NCI-H460 (cell line): ENCODE measurements at regions not wholly inside any gene's neighbourhood (a gene's known extent, or its start where the extent isn't known, plus 50 kb on each side); places are given as distances from the start of the nearest gene placed in this dataset.
"Not testable (repeated sequence)": the region's sequence is repeated elsewhere in the genome, so short reads cannot be mapped to it uniquely, and the experiment has no call there.

Experiments used
- DNase-seq: peaks from one replicate; pipeline ENCODE4 v3.0.0-alpha.2; 2016; ENCODE audit warnings: low read depth; ENCODE audit errors: extremely low read depth

- no peak for DNase-seq
These were observed 162.2 kb upstream of the GIMD1 start for GRCh38 chr4:106530821-106531220.

- DNase-seq = no peak
These were observed 161.4 kb upstream of the GIMD1 start for GRCh38 chr4:106530024-106530361.

DNA sequence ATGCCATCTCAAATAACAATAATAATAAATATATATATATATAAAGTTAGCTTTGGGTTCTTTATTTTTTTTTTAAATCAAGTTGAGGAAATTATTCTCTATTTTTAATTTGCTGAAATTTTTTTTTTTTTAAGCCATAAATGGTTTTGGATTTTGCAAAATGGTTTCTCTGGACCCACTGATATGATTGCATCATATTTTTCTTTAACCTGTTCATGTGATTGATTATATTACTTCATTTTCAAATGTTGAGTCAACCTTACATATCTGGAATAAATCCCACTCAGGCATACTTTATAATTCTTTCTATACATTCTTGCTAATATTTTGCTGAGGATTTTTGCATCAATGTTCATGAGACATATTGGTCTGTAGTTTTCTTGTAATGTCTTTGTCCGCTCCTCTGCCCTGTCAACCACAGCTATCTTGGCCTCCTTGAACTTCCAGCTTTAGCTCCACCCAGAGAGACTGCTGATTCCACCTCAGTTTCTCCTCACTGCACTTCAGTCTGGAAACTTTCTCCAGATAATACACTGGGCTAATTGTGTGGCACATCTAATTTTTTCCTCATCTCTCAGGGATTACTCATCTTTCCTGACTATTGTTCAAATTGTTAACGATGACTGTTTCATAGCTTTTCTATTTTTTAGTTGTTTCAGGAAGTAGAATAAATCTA lies 160.9 kb upstream of the GIMD1 start:
- no peak for DNase-seq

- DNase-seq = no peak
These were observed 158.7 kb upstream of the GIMD1 start for GRCh38 chr4:106527316-106527715.

- not testable (repeated sequence) for DNase-seq
These were observed 156.8 kb upstream of the GIMD1 start for GRCh38 chr4:106525425-106525824.

- DNase-seq = not testable (repeated sequence)
These were observed 156.2 kb upstream of the GIMD1 start for GRCh38 chr4:106524772-106525171.

GRCh38 chr4:106522839-106523238 lies 154.3 kb upstream of the GIMD1 start:
- DNase-seq = peak; percentile 4

GRCh38 chr4:106512706-106513105 lies 144.1 kb upstream of the GIMD1 start:
- no peak for DNase-seq

- no peak for DNase-seq
These were observed 138.9 kb upstream of the GIMD1 start for GRCh38 chr4:106507440-106507839.

DNA sequence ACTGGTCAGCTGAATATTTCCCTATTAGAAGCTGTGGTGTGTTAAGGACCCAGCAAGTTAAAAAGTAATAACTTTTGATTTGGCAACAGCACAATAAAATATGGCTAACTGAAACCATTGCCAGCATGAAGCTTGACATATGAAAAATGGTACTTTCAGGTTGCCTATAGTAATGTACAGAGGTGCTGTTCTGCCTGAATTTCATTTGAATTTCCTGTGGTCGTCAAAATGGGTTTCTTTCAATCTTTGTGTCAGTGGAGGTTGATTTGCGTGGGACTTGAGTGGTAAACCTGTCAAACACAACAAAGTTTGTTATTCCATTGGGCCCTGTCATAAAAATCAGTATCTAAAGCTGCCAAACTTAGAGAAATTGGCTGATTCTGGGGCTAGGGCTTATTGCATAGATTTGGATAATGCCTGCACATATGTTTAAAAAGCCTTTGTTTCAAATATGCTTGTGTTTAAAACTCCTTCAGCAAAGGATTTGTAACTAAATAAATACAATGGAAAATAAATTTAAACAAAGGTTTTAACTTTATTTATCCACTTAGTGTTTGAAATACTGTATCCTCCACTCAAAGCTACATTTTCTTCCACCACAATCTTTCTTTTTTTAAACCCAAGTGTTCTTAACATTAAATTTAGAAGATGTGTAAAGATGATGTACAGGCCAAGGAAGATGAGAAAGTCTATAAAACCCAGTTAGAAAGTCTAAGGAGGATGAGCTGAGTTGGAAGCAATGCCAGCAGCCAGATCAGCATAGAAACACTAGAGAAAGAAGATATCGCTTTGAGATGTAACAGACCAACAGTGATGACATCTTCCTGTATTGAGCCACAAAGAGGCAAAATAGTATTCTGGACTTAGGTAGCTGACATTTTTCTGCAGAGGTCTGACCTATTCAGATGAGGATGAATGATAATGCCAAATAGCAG lies 134.8 kb upstream of the GIMD1 start:
- DNase-seq = no peak

DNA sequence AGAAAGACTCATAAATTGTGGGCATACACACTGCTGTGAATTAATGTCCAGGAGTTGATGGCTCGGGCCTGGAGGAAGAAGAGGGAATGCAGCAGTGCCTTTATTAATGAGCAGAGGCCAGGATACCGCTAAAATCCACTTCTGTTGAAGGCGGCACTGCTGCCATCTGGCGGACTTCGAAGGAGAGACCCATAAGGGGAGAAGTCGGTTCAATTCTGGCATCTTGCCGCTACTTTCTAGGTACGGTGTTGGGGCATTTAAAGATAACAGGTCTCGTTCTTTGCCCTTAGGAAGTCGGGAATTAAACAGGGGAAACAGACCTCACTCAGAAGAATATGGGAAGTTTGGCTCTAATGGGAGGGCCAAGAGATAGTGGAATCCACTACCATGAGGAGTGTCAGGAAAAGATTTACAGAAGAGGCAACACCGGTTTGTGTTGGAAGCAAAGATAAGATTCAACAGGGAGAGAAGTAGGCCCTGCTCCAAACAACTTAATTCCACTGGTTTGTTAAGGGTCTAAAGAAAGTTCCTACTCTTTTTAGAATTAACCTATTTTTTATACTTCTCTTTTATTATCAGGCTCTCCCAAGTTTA lies 133.6 kb upstream of the GIMD1 start:
- peak; percentile 46 for DNase-seq

DNA sequence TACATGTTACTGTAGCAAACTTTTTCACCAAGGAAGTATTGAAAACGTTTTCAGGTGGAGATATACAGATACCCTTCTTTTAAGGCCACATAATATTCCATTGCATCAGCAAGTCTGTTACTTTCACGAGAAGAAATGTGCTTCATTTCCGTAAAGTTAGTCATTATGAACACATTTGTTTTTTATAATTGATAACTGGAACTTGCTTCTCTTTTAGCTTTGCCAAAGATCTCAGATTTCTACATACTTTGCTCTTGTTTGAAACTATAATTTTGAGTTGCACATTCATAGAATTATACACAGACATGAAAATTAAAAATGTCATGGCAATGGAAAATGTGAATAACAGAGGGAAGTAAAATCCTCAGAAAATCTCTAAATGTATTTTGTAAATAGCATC lies 128.7 kb upstream of the GIMD1 start:
- no peak for DNase-seq

- no peak for DNase-seq
These were observed 127.5 kb upstream of the GIMD1 start for GRCh38 chr4:106496061-106496460.

GRCh38 chr4:106495476-106495875 lies 126.9 kb upstream of the GIMD1 start:
- DNase-seq = no peak

- DNase-seq = no peak
These were observed 125.5 kb upstream of the GIMD1 start for GRCh38 chr4:106494066-106494465.

DNA sequence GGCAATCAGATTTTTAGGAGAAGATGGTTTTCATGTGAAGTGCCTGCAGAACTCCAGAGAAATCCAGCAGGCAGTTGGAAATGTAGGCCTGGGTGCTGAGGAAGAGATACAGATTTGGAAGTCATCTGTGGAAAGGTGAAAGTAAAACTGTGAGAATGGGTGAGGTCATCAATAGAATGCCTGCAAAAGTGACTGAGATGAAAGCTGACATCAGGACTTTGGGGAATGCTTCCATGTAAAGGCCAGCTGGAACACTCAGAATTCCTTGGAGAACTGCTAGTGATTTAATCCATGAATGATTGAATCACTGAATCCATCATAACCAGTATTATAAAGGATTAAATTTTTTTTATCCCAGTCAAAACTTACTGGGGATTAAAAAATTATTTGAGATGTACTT lies 124.5 kb upstream of the GIMD1 start:
- no peak for DNase-seq

DNA sequence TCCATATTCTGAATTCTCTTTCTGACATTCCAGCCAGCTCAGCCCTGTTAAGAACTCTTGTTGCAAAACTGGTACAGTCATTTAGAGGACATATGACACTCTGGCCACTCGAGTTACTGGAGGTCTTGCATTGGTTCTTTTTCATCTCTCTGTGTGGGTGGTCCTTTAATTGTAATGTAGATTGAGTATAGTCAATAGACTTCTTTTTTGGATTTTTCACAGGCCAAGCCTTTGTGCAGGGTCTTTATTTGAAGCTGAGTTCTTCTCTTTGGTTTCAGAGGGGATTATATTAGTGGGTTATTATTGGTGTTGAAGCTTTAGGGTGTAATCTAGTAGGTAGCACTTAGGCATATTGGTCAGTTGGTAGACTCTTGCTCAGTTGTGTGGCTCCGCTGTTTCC lies 118.0 kb upstream of the GIMD1 start:
- no peak for DNase-seq

DNA sequence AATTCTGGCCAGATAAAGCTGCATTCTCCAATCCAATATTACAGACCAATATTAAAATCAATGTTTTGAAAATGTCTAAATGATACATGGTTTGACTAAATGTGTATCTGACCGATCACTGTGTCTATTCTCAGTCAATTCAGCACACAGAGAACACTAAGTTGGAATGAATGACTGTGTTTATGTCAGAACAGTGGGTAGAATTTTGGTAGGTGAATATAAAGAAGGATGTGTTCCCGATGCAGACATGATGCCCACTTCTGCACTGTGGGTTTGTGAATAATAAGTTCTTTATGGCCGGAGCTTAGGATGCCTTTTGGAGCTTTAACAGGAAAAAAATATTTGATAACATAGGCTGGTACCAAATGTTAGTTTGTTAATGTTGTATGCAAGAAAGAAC lies 113.2 kb upstream of the GIMD1 start:
- DNase-seq = no peak

DNA sequence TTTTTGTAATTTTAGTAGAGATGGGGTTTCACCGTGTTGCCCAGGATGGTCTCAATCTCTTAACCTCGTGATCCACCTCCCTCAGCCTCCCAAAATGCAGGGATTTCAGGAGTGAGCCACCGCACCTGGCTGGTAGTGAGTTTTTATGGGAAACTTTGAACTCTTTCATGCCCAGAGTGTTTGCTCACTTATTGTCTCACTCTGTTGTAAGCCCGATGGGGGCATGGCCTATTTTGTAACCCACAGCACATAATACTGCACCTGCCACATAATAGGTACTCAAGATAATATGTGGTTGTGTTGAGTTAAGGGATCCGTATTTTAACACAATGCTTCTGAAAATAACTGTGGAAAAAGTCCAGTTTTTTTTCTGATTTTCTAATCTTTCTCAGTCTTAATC lies 109.6 kb upstream of the GIMD1 start:
- no peak for DNase-seq

DNA sequence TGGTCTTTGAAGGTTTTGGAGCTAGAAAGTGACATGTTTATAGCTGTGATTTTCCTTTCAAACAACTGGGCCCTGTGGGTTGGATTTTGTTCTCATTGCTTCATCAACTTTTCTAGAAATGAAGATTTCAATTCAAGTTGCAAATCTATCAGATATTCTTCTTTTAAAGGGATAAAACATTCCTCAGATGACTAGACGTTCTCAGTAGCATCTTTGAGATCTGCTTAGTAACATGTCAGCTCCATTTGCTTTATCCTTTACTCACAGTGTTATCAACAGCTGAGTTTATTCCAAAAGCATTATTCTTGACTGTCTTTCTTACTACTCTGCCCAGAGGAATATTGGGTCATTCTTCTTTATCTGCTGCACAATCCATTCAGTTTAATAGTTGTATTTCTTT lies 108.2 kb upstream of the GIMD1 start:
- DNase-seq = no peak

GRCh38 chr4:106473515-106473914 lies 104.9 kb upstream of the GIMD1 start:
- no peak for DNase-seq

DNA sequence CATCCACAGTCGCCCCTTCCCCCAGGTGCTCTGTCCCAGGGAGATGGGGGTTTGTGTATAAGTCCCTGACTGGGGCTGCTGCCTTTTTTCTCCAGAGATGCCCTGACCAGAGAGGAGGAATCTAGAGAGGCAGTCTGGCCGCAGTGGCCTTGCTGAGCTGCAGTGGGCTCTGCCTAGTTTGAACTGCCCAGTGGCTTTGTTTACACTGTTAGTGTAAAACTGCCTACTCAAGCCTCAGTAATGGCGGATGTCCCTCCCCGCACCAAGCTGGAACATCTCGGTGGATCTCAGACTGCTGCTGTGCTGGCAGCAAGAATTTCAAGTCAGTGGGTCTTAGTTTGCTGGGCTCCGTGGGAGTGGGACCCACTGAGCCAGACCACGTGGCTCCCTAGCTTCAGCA lies 102.6 kb upstream of the GIMD1 start:
- no peak for DNase-seq
